Gastrocnemius medialis (tissue), 4 donors: ENCODE measurements at regions not wholly inside any gene's neighbourhood (a gene's known extent, or its start where the extent isn't known, plus 50 kb on each side); places are given as distances from the start of the nearest gene placed in this dataset.

Source experiments
- ATAC-seq, 2 donors: fragments of 150-250 bp; one replicate each; pipeline ENCODE4 v1.9.1; 2016
- DNase-seq, 2 donors: peaks; one replicate each; pipeline ENCODE4 v3.0.0-alpha.2; 2019
- H3K27ac ChIP-seq, 4 donors: fragments of 200-600 bp; sonication (generic); 1 replicate in 1 of 4; 2 replicates in 3 of 4; pipeline ENCODE4 v1.5.1; 2016 to 2018; ENCODE audit warnings: mild to moderate bottlenecking in 2 of 4, moderate library complexity in 1 of 4
- H3K27me3 ChIP-seq, 3 donors: fragments of 200-600 bp; sonication (generic) in 2 of 3; 1 replicate in 1 of 3; 2 replicates in 2 of 3; pipeline versions ENCODE4 v1.5.1 to v1.6.0; 2016 to 2019; ENCODE audit warnings: mild to moderate bottlenecking in 1 of 3, moderate library complexity in 1 of 3
- H3K36me3 ChIP-seq, 2 donors: fragments of 200-600 bp; sonication (generic) in 1 of 2; one replicate each; pipeline ENCODE4 v1.5.1; 2017 to 2018
- H3K4me1 ChIP-seq, 2 donors: fragments of 200-600 bp; sonication (generic) in 1 of 2; one replicate each; pipeline ENCODE4 v1.5.1; 2016 to 2017; ENCODE audit warnings: mild to moderate bottlenecking in 2 of 2
- H3K4me3 ChIP-seq, 4 donors: fragments of 200-600 bp; sonication (generic) in 3 of 4; 1 replicate in 1 of 4; 2 replicates in 3 of 4; pipeline ENCODE4 v1.5.1; 2016 to 2019; ENCODE audit warnings: mild to moderate bottlenecking in 2 of 4
- H3K9me3 ChIP-seq, 3 donors: fragments of 200-600 bp; sonication (generic) in 2 of 3; 1 replicate in 1 of 3; 2 replicates in 2 of 3; pipeline ENCODE4 v1.5.1; 2016 to 2019
- POLR2A ChIP-seq, 2 donors: fragments of 450-650 bp; IDR thresholded peaks; one replicate each; pipeline ENCODE4 v1.6.1; 2017; ENCODE audit warnings: antibody characterized with exemption in 2 of 2, mild to moderate bottlenecking in 2 of 2, moderate library complexity in 2 of 2
- in situ Hi-C, 4 donors: fragments of 200-750 bp; cut with MboI; loops; one replicate each; pipeline versions ENCODE4 v1.15.0 to v1.8.0; 2017; ENCODE audit warnings: low sequenced_read_pairs in 4 of 4
- intact Hi-C: fragments of 100-400 bp; cut with DNase I; formaldehyde crosslinking; loops from one replicate; pipeline ENCODE4 v1.15.1; 2023; ENCODE audit warnings: low total_unique reads
- TF ChIP-seq, protein P1 (sequence below), 5 experiments: fragments of 450-650 bp in 3 of 5; fragments of 200-600 bp in 2 of 5; sonication (generic) in 2 of 5; IDR thresholded peaks in 4 of 5; conservative IDR thresholded peaks in 1 of 5; 1 replicate in 4 of 5; 2 replicates in 1 of 5; pipeline ENCODE4 v1.5.1; 2016 to 2019; ENCODE audit warnings: antibody characterized with exemption in 5 of 5, mild to moderate bottlenecking in 3 of 5, moderate library complexity in 3 of 5

- no peaks in the 10 kb centered on the region for H3K27me3 ChIP-seq
- no peaks in the 10 kb centered on the region for H3K9me3 ChIP-seq
- in situ Hi-C loops (no loop called here), intact Hi-C loops (no loop called here)
- no peak overlapping the region for H3K27ac ChIP-seq
- no peak overlapping the region for H3K4me3 ChIP-seq
- no peak for DNase-seq
- H3K4me1 ChIP-seq: no peaks in the 10 kb centered on the region
- ATAC-seq: no peak
- TF ChIP-seq POLR2A (IDR thresholded peaks at IDR 0.05): no peak
- TF ChIP-seq, protein P1, sequence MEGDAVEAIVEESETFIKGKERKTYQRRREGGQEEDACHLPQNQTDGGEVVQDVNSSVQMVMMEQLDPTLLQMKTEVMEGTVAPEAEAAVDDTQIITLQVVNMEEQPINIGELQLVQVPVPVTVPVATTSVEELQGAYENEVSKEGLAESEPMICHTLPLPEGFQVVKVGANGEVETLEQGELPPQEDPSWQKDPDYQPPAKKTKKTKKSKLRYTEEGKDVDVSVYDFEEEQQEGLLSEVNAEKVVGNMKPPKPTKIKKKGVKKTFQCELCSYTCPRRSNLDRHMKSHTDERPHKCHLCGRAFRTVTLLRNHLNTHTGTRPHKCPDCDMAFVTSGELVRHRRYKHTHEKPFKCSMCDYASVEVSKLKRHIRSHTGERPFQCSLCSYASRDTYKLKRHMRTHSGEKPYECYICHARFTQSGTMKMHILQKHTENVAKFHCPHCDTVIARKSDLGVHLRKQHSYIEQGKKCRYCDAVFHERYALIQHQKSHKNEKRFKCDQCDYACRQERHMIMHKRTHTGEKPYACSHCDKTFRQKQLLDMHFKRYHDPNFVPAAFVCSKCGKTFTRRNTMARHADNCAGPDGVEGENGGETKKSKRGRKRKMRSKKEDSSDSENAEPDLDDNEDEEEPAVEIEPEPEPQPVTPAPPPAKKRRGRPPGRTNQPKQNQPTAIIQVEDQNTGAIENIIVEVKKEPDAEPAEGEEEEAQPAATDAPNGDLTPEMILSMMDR (IDR thresholded peaks at IDR 0.05 in 4 of 5, conservative IDR thresholded peaks at IDR 0.05 in 1 of 5): no peak
- no peaks in the 10 kb centered on the region for H3K36me3 ChIP-seq
These were observed 279.0 kb downstream of the MFSD1 start for GRCh38 chr3:159080821-159081220.

DNA sequence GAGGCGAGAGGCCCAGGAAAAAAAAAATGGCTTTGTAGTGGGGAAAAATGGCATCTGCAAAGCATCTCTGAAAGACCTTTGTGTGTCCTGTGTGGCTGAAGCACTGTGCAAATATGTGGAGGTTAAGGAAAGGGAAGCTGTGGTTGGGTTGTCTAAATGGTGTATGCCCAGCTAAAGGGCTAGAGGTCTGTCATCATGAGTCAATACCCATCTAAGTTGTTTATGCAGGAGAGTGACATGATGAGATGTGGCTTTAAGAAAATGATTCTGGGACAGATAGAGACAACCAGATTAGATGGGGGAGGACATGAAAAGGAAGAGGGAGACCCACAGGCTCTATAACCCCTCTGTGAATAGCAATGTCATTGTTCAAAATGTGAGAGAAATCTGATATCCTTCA is 280.7 kb downstream of the MFSD1 start:
- in situ Hi-C loops (no loop called here), intact Hi-C loops (no loop called here)
- Histone ChIP-seq H3K4me1 (no peaks in the 10 kb centered on the region), H3K9me3 (no peaks in the 10 kb centered on the region), H3K27me3 (no peaks in the 10 kb centered on the region), H3K36me3 (no peaks in the 10 kb centered on the region), H3K27ac (no peak overlapping the region), H3K4me3 (no peak overlapping the region)
- DNase-seq (no peak), ATAC-seq (no peak)
- no peak for TF ChIP-seq POLR2A (IDR thresholded peaks at IDR 0.05)
- TF ChIP-seq, protein P1 (IDR thresholded peaks at IDR 0.05 in 4 of 5, conservative IDR thresholded peaks at IDR 0.05 in 1 of 5): no peak

- intact Hi-C loops (no loop called here), in situ Hi-C loops (no loop called here)
- no peaks in the 10 kb centered on the region for H3K4me1 ChIP-seq
- H3K27me3 ChIP-seq: no peaks in the 10 kb centered on the region
- TF ChIP-seq, protein P1 (IDR thresholded peaks at IDR 0.05 in 4 of 5, conservative IDR thresholded peaks at IDR 0.05 in 1 of 5): no peak
- no peak for TF ChIP-seq POLR2A (IDR thresholded peaks at IDR 0.05)
- ATAC-seq: no peak
- DNase-seq: no peak
- H3K36me3 ChIP-seq: no peaks in the 10 kb centered on the region
- no peaks in the 10 kb centered on the region for H3K9me3 ChIP-seq
- H3K27ac ChIP-seq: no peak overlapping the region
- H3K4me3 ChIP-seq: no peak overlapping the region
These were observed 290.1 kb downstream of the MFSD1 start for GRCh38 chr3:159091936-159092335.

DNA sequence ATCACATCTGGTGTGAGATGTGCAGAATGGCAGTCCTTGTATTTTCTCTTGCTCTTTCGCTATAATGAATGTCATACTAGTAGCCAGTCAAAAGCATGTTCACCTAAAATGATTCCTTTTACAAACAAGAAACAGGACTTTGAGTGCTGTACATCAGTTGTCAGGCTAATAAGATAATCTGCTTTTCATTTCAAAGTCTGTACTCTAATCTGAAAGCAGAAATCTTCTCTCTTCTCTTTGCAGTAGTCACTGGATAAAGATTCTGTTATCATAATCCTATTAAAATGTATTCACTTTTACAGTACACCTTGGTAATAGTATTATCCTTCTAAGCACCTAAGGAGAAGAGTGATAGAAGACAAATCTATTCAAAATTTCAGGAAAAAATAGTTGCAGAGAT is 300.1 kb downstream of the MFSD1 start:
- DNase-seq (no peak), ATAC-seq (no peak)
- H3K27ac ChIP-seq: no peak overlapping the region
- no peaks in the 10 kb centered on the region for H3K36me3 ChIP-seq
- in situ Hi-C loops: no loop called here
- no peaks in the 10 kb centered on the region for H3K27me3 ChIP-seq
- intact Hi-C loops: no loop called here
- H3K4me1 ChIP-seq: no peaks in the 10 kb centered on the region
- H3K9me3 ChIP-seq: no peaks in the 10 kb centered on the region
- TF ChIP-seq POLR2A (IDR thresholded peaks at IDR 0.05): no peak
- TF ChIP-seq, protein P1 (IDR thresholded peaks at IDR 0.05 in 4 of 5, conservative IDR thresholded peaks at IDR 0.05 in 1 of 5): no peak
- H3K4me3 ChIP-seq: no peak overlapping the region

DNA sequence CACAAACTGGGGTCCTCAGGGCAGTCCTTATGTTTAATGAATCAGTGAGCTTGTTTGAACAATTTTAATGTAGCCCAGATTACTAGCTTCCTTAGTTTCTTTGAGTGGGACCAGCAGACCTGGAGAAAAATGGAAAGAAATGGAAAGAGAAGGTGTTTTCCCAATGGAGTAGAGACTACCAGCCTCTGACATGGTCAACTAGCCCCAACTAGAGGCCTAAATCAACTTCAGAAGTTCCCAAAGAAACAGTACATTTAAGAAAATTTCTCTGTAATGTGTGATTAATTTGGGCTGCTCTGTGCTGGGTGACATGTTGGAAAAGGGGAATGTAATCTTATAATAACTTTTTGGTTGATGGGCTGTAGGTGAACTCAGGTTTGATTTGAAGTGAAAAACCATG is 310.9 kb downstream of the MFSD1 start:
- TF ChIP-seq POLR2A (IDR thresholded peaks at IDR 0.05): no peak
- TF ChIP-seq, protein P1 (IDR thresholded peaks at IDR 0.05 in 4 of 5, conservative IDR thresholded peaks at IDR 0.05 in 1 of 5): no peak
- no peak overlapping the region for H3K27ac ChIP-seq
- no peaks in the 10 kb centered on the region for H3K4me1 ChIP-seq
- DNase-seq: no peak
- no peaks in the 10 kb centered on the region for H3K27me3 ChIP-seq
- H3K4me3 ChIP-seq: no peak overlapping the region
- no peaks in the 10 kb centered on the region for H3K9me3 ChIP-seq
- intact Hi-C loops (no loop called here), in situ Hi-C loops (no loop called here)
- no peaks in the 10 kb centered on the region for H3K36me3 ChIP-seq
- ATAC-seq: no peak
